ENCODE measurements at regions not wholly inside any gene's neighbourhood (a gene's known extent, or its start where the extent isn't known, plus 50 kb on each side); places are given as distances from the start of the nearest gene placed in this dataset.
A peak's percentile ranks its signal among the peaks of the same experiment; 100 is the strongest.

- H3K36me3 ChIP-seq (ENCODE audit: control insufficient read depth in 2 of 2, insufficient read depth in 1 of 2, low read length in 2 of 2) = no peaks in the 10 kb centered on the region
- no peak overlapping the region for H3K27ac ChIP-seq (ENCODE audit: extremely low read depth, low read depth, low read length)
- H3K9me3 ChIP-seq (ENCODE audit: control insufficient read depth, insufficient read depth, low read depth, low read length) = no peaks in the 10 kb centered on the region
- H3K4me1 ChIP-seq (ENCODE audit: control insufficient read depth, insufficient read depth, low read length) = no peaks in the 10 kb centered on the region
- TF ChIP-seq ZNF664 (tag by site-specific recombination; IDR thresholded peaks at IDR 0.05) (no peak), GLIS2 (tag by site-specific recombination; IDR thresholded peaks at IDR 0.05) (no peak), ZBTB1 (tag by site-specific recombination; IDR thresholded peaks at IDR 0.05) (no peak), ZIC2 (tag by site-specific recombination; IDR thresholded peaks at IDR 0.05) (no peak), ZNF366 (tag by site-specific recombination; conservative IDR thresholded peaks at IDR 0.05) (peak; percentile 90), ZNF580 (tag by site-specific recombination; IDR thresholded peaks at IDR 0.05) (no peak), BCL11B (tag by site-specific recombination; IDR thresholded peaks at IDR 0.05; ENCODE audit: low read depth) (no peak), ZBTB48 (tag by site-specific recombination; IDR thresholded peaks at IDR 0.05) (no peak), ZSCAN4 (tag by site-specific recombination; IDR thresholded peaks at IDR 0.05) (no peak), ZNF747 (tag by site-specific recombination; IDR thresholded peaks at IDR 0.05) (no peak), ZNF791 (tag by site-specific recombination; IDR thresholded peaks at IDR 0.05) (no peak), ZNF239 (tag by site-specific recombination; IDR thresholded peaks at IDR 0.05) (no peak), SP7 (tag by site-specific recombination; IDR thresholded peaks at IDR 0.05) (no peak), ZNF473 (tag by site-specific recombination; IDR thresholded peaks at IDR 0.05) (no peak), ZBTB17 (tag by site-specific recombination; IDR thresholded peaks at IDR 0.05) (peak; percentile 79), OSR2 (tag by site-specific recombination; IDR thresholded peaks at IDR 0.05) (no peak)
- CTCF ChIA-PET = interaction anchor here (1.0 kb wide), 1 partner anchor 225 kb away, joined by 5 read pairs; no protein-coding TSS in a partner anchor
- no peak overlapping the region for H3K4me3 ChIP-seq (ENCODE audit: low read depth, low read length)
- POLR2A ChIA-PET = no interaction called here
Observed at GRCh38 chr17:77767148-77767547, 191.4 kb upstream of the TNRC6C start.

GRCh38 chr17:77768248-77768852 lies 190.2 kb upstream of the TNRC6C start:
- no peaks in the 10 kb centered on the region for H3K36me3 ChIP-seq (ENCODE audit: control insufficient read depth in 2 of 2, insufficient read depth in 1 of 2, low read length in 2 of 2)
- CTCF ChIA-PET = interaction anchor here (0.8 to 1.2 kb wide), 4 partner anchors 27 to 251 kb away, joined by 3 to 4 read pairs (median 4); no protein-coding TSS in a partner anchor
- H3K27ac ChIP-seq (ENCODE audit: extremely low read depth, low read depth, low read length) = no peak overlapping the region
- no peak overlapping the region for H3K4me3 ChIP-seq (ENCODE audit: low read depth, low read length)
- no peaks in the 10 kb centered on the region for H3K4me1 ChIP-seq (ENCODE audit: control insufficient read depth, insufficient read depth, low read length)
- peak; percentile 16; the same call in 1 of the 2 replicates for TF ChIP-seq KLF9 (tag by site-specific recombination; IDR thresholded peaks at IDR 0.05; ENCODE audit: low read depth)
- TF ChIP-seq GLIS2 (tag by site-specific recombination; IDR thresholded peaks at IDR 0.05) = no peak
- POLR2A ChIA-PET = interaction anchor here (1.2 kb wide), 1 partner anchor 190 kb away, joined by 3 read pairs; the partner anchor contains the start of gene TNRC6C
- no peaks in the 10 kb centered on the region for H3K9me3 ChIP-seq (ENCODE audit: control insufficient read depth, insufficient read depth, low read depth, low read length)

GRCh38 chr17:77769215-77769614 lies 189.3 kb upstream of the TNRC6C start:
- no peaks in the 10 kb centered on the region for H3K4me1 ChIP-seq (ENCODE audit: control insufficient read depth, insufficient read depth, low read length)
- ChIA-PET CTCF (interaction anchor here (0.8 to 1.2 kb wide), 4 partner anchors 28 to 250 kb away, joined by 3 to 4 read pairs (median 4); no protein-coding TSS in a partner anchor), POLR2A (interaction anchor here (1.1 to 1.2 kb wide), 2 partner anchors 189 kb away, joined by 3 to 4 read pairs; partner anchors contain the start of gene TNRC6C)
- no peaks in the 10 kb centered on the region for H3K9me3 ChIP-seq (ENCODE audit: control insufficient read depth, insufficient read depth, low read depth, low read length)
- no peak for TF ChIP-seq OVOL3 (tag by site-specific recombination; IDR thresholded peaks at IDR 0.05)
- peak; percentile 38; the same call in 1 of the 2 replicates for TF ChIP-seq SCRT2 (tag by site-specific recombination; IDR thresholded peaks at IDR 0.05)
- TF ChIP-seq ZBTB7A (tag by site-specific recombination; IDR thresholded peaks at IDR 0.05; ENCODE audit: low read depth) = no peak
- TF ChIP-seq ZNF175 (tag by site-specific recombination; IDR thresholded peaks at IDR 0.05) = no peak
- peak; percentile 89 for TF ChIP-seq MZF1 (tag by site-specific recombination; IDR thresholded peaks at IDR 0.05; ENCODE audit: borderline replicate concordance)
- TF ChIP-seq ZNF366 (tag by site-specific recombination; conservative IDR thresholded peaks at IDR 0.05) = 0 out of 2 replicates have a peak, but pooled peaks have one; percentile 12
- TF ChIP-seq ZNF629 (tag by site-specific recombination; IDR thresholded peaks at IDR 0.05) = 0 out of 2 replicates have a peak, but pooled peaks have one; percentile 15
- TF ChIP-seq PRDM10 (tag by site-specific recombination; IDR thresholded peaks at IDR 0.05) = 0 out of 2 replicates have a peak, but pooled peaks have one; percentile 33
- H3K36me3 ChIP-seq (ENCODE audit: control insufficient read depth in 2 of 2, insufficient read depth in 1 of 2, low read length in 2 of 2) = no peaks in the 10 kb centered on the region
- H3K4me3 ChIP-seq (ENCODE audit: low read depth, low read length) = no peak overlapping the region
- H3K27ac ChIP-seq (ENCODE audit: extremely low read depth, low read depth, low read length) = no peak overlapping the region
